GM10266 (cell line): ENCODE measurements at regions not wholly inside any gene's neighbourhood (a gene's known extent, or its start where the extent isn't known, plus 50 kb on each side); places are given as distances from the start of the nearest gene placed in this dataset.

Experiments
- DNase-seq: peaks from one replicate; pipeline ENCODE4 v3.0.0; 2012; ENCODE audit errors: extremely low spot score
- CTCF ChIP-seq: IDR thresholded peaks from 2 replicates; pipeline ENCODE4 v1.5.1; 2012; ENCODE audit warnings: mild to moderate bottlenecking, low read depth; ENCODE audit not compliant: control insufficient read depth, insufficient read depth; ENCODE audit errors: missing control alignments

DNA sequence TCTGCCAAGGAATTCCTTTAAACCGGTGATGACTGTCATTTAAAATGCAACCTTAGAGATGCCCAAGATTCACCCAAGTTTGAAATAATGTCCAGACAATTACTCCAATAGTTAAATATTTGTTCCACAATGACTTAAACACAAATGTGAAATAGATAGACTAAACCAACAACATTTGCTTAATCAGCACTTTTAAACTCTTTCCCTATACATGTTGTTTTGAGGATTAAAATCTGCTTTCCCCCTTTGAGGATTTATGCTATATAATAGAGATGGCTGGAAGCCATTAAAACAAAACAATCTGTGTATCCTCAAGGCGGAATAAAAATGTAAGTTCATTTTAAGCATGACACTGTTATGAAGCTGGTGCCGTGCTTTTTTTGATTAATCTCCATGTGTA is 297.8 kb upstream of the RSPO3 start:
- TF ChIP-seq CTCF: no peak
- DNase-seq: no peak

DNA sequence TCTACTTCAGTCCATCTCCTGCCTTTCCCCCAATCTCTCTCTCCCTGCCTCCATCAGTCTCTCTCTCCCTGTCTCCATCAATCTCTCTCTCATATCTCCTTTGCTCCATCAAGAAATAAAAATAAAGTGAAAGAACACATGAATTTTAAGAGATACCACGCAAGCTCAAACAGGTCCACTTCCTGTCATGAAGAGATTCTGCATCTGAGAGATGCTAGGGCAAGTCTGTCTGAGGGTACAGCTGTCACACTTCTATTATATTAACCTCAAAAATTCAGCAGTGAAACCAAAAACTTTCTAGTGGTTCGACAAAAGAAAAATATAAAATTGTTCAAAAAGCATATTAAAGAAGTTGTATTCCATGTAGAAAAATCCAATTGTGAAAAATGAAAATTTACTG is 296.8 kb upstream of the RSPO3 start:
- TF ChIP-seq CTCF: no peak
- no peak for DNase-seq

GRCh38 chr6:126824226-126824625 is 294.2 kb upstream of the RSPO3 start:
- TF ChIP-seq CTCF: no peak
- no peak for DNase-seq

DNA sequence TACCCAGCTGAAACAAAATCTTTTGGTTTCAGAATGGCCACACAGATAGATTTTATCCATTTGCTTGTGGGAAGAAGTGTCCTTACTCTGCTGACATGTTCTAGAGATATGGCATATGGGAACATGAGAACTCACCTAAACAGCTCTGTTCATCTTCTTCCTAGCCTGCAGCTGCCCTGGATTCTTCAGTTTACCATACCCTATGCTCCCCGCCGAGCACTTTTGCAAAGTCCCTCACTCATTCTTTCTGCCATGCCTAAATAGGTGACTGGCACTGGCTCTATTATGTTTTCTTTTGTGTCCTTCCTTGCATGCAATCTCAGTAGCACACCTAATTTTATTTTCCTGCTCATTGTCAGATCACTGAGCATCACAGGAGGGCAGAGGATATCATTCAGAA is 293.7 kb upstream of the RSPO3 start:
- DNase-seq: no peak

GRCh38 chr6:126826166-126826714 is 292.2 kb upstream of the RSPO3 start:
- TF ChIP-seq CTCF: no peak
- no peak for DNase-seq

More for the DNA sequence above, 293.7 kb upstream of the RSPO3 start:
- TF ChIP-seq CTCF: no peak

- TF ChIP-seq CTCF: no peak
- DNase-seq: no peak
These were observed 287.0 kb upstream of the RSPO3 start for GRCh38 chr6:126831461-126831860.

DNA sequence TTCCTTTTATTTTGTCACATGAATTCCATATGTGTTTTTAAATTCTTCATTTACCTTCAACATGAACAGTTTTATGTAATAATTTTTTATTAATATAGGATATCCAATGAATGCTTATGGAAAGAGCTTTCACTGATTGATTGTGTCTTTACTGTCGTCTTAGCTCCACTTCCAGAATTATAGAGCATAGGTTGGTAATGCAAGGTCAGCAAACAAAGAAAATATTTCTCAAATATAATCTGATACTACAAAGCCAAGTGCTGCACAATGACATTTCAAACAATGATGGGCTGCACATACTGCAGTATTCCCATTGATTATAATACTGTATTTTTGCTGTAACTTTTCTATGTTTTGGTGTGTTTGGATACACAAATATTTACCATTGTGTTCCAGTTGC is 275.7 kb upstream of the RSPO3 start:
- TF ChIP-seq CTCF: no peak
- DNase-seq: no peak

DNA sequence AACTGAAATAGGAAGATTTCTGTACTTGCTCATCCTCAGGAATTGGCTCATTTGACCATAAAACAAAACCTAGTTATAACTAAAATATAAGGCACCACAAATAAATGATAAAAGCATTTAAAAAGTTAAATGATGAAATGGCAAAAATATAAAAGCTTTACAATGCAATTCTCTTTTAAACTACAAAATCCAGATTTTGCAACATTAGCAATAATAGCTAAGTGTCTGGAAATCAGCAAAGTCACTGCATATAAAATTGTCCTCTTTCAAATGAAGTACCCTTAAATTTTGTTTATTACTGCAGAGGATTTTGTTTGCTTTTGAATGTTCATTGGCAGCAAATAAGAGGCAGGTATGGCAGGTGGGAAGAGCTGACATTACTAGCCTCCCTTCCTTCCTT is 270.4 kb upstream of the RSPO3 start:
- TF ChIP-seq CTCF: no peak
- no peak for DNase-seq
